ENCODE measurements at regions not wholly inside any gene's neighbourhood (a gene's known extent, or its start where the extent isn't known, plus 50 kb on each side); places are given as distances from the start of the nearest gene placed in this dataset.

DNA sequence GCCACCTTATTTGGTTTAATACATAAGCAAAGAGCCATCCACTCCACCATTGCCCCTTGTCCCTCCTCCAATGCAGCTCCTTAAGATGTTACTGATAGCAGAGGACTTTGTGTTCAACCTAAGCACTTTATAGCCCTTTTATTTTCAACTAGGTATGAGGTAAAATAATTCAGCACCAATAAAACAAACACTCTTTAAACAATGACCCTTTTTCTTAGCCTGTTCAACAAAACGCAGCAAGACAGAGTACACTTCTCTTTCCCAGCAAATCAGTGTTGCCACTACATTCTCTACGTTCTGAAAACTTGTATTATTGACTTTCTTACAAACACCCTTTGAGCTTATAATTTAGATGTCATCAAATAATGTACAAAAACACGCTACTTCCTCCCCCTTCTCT is 104.0 kb upstream of the IGLL5 start:
- TF ChIP-seq, protein P1, sequence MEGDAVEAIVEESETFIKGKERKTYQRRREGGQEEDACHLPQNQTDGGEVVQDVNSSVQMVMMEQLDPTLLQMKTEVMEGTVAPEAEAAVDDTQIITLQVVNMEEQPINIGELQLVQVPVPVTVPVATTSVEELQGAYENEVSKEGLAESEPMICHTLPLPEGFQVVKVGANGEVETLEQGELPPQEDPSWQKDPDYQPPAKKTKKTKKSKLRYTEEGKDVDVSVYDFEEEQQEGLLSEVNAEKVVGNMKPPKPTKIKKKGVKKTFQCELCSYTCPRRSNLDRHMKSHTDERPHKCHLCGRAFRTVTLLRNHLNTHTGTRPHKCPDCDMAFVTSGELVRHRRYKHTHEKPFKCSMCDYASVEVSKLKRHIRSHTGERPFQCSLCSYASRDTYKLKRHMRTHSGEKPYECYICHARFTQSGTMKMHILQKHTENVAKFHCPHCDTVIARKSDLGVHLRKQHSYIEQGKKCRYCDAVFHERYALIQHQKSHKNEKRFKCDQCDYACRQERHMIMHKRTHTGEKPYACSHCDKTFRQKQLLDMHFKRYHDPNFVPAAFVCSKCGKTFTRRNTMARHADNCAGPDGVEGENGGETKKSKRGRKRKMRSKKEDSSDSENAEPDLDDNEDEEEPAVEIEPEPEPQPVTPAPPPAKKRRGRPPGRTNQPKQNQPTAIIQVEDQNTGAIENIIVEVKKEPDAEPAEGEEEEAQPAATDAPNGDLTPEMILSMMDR (IDR thresholded peaks at IDR 0.05; ENCODE audit: poor library complexity): no peak
- no peak for TF ChIP-seq EZH2 (IDR thresholded peaks at IDR 0.05; ENCODE audit: borderline replicate concordance)
- TF ChIP-seq EZH2phosphoT487 (IDR thresholded peaks at IDR 0.05; ENCODE audit: low read depth, severe bottlenecking, unreplicated experiment): no peak

Data from hepatocyte (in vitro differentiated cells).